ENCODE measurements at regions not wholly inside any gene's neighbourhood (a gene's known extent, or its start where the extent isn't known, plus 50 kb on each side); places are given as distances from the start of the nearest gene placed in this dataset.

DNA sequence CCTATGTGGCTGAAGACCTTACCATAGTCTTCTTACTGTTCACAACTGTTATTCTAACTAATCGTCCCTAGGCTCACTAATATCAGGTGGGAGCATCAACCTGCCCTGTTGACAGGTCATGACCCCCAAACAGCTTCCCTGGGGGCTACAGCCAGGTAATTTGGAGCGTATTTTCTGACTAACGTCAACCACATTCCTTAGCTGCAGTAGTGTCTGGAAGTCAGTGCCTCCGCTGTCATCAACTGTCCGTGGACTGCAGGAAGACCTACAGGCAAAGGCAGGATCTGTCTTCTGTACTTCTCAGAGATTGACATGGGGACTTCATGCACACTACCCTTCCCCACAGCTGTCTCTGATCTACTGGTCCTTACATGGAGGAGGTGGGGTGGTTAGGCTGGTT lies 456.9 kb downstream of the BCL11A start:
- DNase-seq (ENCODE audit: low spot score), result no peak

GRCh38 chr2:60095903-60096302 lies 457.6 kb downstream of the BCL11A start:
- no peak for DNase-seq (ENCODE audit: low spot score)

DNA sequence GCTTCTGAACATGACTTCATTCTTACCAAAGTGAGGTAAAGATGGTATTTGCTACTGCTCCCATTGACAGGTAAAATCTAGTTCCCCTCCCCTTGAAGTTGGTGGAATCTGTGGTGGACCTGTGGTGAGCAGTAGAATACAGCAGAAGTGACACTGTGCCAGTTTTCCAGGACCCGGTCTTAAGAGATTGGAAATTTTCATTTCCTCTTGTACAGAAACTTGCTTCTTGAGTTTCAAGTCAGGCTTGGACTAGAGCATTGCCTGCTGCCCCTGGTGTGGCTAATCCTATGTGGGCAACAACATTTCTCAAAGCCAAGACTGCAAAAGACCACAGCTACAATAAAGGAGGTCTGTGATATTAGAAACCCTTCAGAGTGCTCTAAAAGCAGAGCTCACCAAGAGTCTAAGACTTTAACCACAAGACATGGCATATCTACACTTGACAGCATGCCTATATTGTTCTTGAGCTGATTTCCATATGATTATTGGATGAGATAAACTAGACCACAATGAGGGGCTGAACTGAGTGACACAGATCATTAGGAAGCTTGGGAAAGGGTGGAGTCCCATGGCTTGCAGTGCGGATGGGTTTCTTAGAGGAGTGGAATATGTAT lies 458.1 kb downstream of the BCL11A start:
- no peak for DNase-seq (ENCODE audit: low spot score)

GRCh38 chr2:60094450-60094929 lies 459.0 kb downstream of the BCL11A start:
- DNase-seq (ENCODE audit: low spot score), result no peak

GRCh38 chr2:60092781-60093180 lies 460.7 kb downstream of the BCL11A start:
- no peak for DNase-seq (ENCODE audit: low spot score)

GRCh38 chr2:60091894-60092293 lies 461.6 kb downstream of the BCL11A start:
- DNase-seq (ENCODE audit: low spot score), result no peak

GRCh38 chr2:60091266-60091665 lies 462.2 kb downstream of the BCL11A start:
- DNase-seq (ENCODE audit: low spot score), result no peak

- no peak for DNase-seq (ENCODE audit: low spot score)
These were observed 473.9 kb downstream of the BCL11A start for GRCh38 chr2:60079562-60079961.

DNA sequence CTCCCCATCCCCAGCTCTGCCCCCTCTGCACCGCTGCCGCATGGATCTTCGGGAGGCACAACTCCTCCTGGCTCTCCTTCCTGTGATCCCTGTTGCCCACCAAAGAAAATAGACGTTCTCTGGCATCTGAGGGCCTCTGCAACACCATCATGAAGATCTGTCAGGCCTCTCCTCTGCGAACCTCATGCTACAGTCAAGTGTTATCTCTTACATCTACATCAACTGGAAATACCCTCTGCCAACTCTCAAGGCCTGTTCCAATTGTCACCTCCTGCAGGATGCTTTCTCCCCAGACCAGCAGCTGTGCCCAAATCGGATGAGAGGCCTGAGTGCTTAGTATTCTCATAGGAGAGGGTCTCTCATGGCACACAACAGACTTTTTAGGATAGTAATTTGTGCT lies 478.4 kb downstream of the BCL11A start:
- DNase-seq (ENCODE audit: low spot score), result no peak

DNA sequence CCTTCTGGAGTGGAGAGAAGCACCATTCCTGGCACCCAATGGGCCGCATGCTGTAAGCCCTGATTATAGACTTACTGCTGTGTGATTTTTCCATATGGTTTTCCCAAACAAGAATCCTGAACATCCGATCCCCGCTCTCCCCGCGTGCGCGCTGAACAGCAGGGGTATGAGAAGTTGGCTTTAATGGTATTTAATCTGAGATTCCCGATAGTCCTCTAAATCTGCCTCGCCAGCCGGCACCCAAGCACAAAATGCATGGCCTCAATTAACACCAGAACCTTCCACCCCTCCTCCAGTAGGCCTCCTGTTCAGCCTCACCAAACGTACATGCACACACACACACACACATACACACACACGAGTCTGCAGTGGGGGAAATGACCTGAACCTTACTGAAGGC lies 480.3 kb downstream of the BCL11A start:
- no peak for DNase-seq (ENCODE audit: low spot score)

DNA sequence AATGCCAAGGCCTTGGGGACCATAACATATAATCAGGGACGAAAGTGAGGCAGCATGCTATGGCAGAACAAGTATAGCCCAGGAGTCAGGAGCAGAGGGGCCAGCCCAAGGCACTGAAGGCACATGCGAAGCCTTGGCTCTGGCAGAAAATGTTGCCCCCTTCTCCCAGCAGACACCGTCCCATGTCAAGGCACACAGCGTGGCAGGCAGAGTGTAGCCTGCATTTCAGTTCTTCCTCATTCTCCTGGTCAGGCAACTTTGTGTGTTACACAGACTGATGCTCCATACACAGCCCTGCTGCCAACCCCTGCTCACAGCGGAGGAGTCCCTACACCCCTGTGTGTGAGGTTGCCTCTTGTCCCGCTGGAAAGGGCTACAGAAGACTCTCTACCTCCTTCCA lies 480.8 kb downstream of the BCL11A start:
- no peak for DNase-seq (ENCODE audit: low spot score)

- DNase-seq (ENCODE audit: low spot score), result no peak
These were observed 482.0 kb downstream of the BCL11A start for GRCh38 chr2:60071490-60071831.

- DNase-seq (ENCODE audit: low spot score), result no peak
These were observed 482.5 kb downstream of the BCL11A start for GRCh38 chr2:60070736-60071489.

DNA sequence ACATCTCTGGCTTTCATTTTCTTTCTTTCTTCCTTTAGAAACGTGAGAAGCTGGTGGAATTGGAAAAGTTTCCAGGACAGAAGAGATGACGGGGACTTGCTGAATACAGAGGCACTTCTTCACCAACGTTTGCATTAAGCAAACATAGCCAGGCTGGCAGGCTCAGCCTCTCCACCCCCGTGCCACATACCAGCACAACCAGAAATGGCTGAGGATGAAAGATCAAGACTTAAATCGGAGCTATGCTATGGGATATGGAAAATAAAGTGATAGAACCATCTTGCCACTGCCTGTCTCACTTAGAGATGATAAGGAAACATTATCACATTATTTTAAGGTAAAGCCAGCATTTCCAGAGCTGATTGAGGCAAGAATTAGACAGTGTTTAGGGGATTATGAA lies 483.3 kb downstream of the BCL11A start:
- no peak for DNase-seq (ENCODE audit: low spot score)

GRCh38 chr2:60068755-60069154 lies 484.7 kb downstream of the BCL11A start:
- DNase-seq (ENCODE audit: low spot score), result no peak

- no peak for DNase-seq (ENCODE audit: low spot score)
These were observed 486.4 kb downstream of the BCL11A start for GRCh38 chr2:60067006-60067405.

DNA sequence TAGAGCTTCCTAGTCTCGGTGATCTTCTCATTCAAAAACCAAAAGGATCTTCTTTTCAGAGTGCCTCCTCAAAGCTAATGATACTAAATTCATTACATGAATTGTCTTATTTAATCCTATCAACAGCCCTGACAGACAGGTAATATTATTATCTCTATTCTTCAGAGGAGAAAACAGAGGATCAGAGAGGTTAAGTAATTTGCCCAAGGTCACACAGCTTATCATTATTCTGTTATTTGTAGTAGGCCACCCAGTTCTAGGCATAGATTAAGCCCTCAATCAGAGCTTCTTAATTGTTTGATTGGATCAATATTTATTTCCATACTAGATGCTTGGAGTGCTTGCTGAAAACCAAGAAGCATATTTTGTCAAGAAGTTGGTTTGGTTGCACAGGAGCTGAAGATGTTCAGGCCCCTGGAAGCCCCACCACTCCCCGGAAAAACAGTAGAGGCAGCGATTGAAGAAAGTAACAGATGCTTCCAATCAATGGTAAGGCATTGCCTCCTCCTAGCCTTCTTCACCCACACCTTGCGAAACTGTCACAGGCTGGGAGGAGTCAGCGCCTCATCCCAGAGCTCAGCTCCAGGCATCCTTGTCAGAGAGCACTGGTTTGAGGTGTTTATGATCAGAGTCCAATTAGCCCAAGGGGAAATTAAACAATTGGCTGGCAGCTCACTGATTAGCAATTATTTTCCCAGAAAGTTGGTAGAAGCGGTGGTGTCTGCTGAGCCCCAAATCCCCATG lies 487.2 kb downstream of the BCL11A start:
- no peak for DNase-seq (ENCODE audit: low spot score)

DNA sequence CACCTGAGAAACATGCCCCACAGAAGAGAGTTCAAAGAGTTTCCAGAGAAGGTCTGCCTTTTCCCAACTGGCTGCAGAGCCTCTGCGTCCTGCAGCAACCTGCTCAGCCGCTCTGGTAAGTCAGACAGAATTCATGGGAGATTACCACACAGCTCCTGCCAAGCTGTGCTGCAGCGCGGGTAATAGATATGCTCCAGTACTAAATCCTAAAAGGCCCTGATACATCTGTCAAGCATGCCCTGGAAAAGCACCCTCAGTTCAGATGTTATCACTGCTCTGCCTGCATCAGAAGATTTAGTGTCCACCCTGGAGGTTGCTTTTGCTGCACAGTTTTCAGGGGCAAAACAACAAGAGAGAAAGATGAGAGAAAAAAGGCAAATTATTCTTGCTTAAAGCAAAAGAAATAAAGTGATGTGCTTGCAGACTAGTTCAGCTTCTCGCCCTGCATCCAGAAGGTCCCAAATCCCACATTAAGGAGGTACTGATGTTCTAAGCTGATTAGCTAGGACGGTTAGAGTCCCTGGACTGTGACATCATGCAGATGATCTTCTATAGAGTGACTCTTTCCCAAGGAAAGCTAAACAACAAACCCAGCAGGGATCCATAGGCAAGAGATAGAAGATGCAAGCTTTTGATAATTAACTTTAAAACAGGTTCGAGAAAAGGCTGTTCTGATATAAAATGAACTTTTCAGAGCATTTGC lies 488.6 kb downstream of the BCL11A start:
- no peak for DNase-seq (ENCODE audit: low spot score)

- DNase-seq (ENCODE audit: low spot score), result no peak
These were observed 494.7 kb downstream of the BCL11A start for GRCh38 chr2:60058781-60059180.

GRCh38 chr2:60054571-60055340 lies 498.7 kb downstream of the BCL11A start:
- DNase-seq (ENCODE audit: low spot score), result no peak

DNA sequence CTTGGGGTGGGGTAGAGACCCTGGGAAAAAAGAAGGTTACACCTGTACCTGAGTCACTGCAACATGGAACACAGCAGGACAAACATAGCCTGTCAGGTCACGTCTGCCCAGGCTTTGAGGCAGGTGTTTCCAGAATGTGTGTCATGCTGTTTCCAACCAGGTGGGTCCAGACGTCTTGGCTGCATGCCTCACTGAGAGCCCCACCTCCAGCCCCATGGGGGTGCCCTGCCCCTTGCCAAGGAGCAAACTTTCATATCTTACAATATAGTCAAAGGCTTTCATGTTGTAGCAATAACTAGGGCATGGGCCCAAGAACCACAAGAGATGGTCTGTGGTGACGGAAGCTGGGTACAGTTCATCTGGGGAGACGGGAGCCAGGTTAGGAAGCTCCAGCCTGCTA lies 499.7 kb downstream of the BCL11A start:
- no peak for DNase-seq (ENCODE audit: low spot score)

DNA sequence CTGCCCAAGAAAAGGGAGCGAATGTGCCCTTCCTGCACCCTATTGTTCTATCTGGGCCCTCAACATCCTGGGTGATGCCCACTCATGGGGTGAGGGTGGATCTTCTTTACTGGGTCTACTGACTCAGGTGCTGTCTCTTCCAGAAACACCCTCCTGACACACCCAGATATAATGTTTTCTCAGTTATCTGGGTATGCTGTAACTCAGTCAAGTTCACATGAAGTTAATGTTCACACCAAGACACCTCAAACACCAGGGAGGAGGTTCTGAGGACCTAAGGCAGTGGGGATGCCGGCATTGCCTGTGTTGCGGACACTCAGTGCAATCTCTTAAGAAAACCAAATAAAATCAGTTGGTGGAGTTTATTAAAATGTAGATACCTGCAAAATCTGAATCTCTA lies 500.9 kb downstream of the BCL11A start:
- DNase-seq (ENCODE audit: low spot score), result no peak

All from ecto neural progenitor cell (in vitro differentiated cells).